Trophoblast cell (in vitro differentiated cells and primary cell): ENCODE measurements at regions not wholly inside any gene's neighbourhood (a gene's known extent, or its start where the extent isn't known, plus 50 kb on each side); places are given as distances from the start of the nearest gene placed in this dataset.
"Not testable (repeated sequence)": the region's sequence is repeated elsewhere in the genome, so short reads cannot be mapped to it uniquely, and the experiment has no call there.

Experiments
- DNase-seq, 2 donors: peaks; one replicate each; pipeline ENCODE4 v3.0.0-alpha.2; 2016
- H2AFZ ChIP-seq: 2 replicates; pipeline ENCODE4 v1.6.1; 2013; ENCODE audit warnings: low read length, moderate library complexity, mild to moderate bottlenecking; ENCODE audit not compliant: insufficient read depth, poor library complexity
- H2AK5ac ChIP-seq: 2 replicates; pipeline ENCODE4 v1.6.1; 2013; ENCODE audit warnings: mild to moderate bottlenecking, low read length
- H2BK120ac ChIP-seq: 2 replicates; pipeline ENCODE4 v1.6.1; 2013; ENCODE audit warnings: low read length, mild to moderate bottlenecking, moderate library complexity; ENCODE audit not compliant: insufficient read depth, poor library complexity
- H2BK12ac ChIP-seq: 2 replicates; pipeline ENCODE4 v1.6.1; 2013; ENCODE audit warnings: mild to moderate bottlenecking, low read length, moderate library complexity
- H2BK5ac ChIP-seq: 2 replicates; pipeline ENCODE4 v1.6.1; 2013; ENCODE audit warnings: low read length, low read depth, moderate library complexity, mild to moderate bottlenecking; ENCODE audit not compliant: poor library complexity
- H3K14ac ChIP-seq: 2 replicates; pipeline ENCODE4 v1.6.1; 2013; ENCODE audit warnings: mild to moderate bottlenecking, low read length
- H3K18ac ChIP-seq: 2 replicates; pipeline ENCODE4 v1.6.1; 2013; ENCODE audit warnings: mild to moderate bottlenecking, low read length
- H3K23ac ChIP-seq: 2 replicates; pipeline ENCODE4 v1.6.1; 2013; ENCODE audit warnings: low read length
- H3K27ac ChIP-seq: 2 replicates; pipeline ENCODE4 v1.5.1; 2013; ENCODE audit warnings: low read depth, mild to moderate bottlenecking, inconsistent platforms, low read length, moderate library complexity
- H3K27me3 ChIP-seq: 2 replicates; pipeline ENCODE4 v1.6.1; 2013; ENCODE audit warnings: inconsistent platforms, mild to moderate bottlenecking, low read length, moderate library complexity; ENCODE audit not compliant: insufficient read depth
- H3K36me3 ChIP-seq, 2 experiments: 1 replicate in 1 of 2; 2 replicates in 1 of 2; pipeline ENCODE4 v1.6.1; 2013; ENCODE audit warnings: low read length in 2 of 2, mild to moderate bottlenecking in 2 of 2, moderate library complexity in 1 of 2; ENCODE audit not compliant: insufficient read depth in 2 of 2, control insufficient read depth in 1 of 2
- H3K4ac ChIP-seq: 2 replicates; pipeline ENCODE4 v1.6.1; 2013; ENCODE audit warnings: low read depth, mild to moderate bottlenecking, low read length, moderate library complexity
- H3K4me1 ChIP-seq, 2 experiments: 1 replicate in 1 of 2; 2 replicates in 1 of 2; pipeline ENCODE4 v1.6.1; 2013; ENCODE audit warnings: low read length in 2 of 2, mild to moderate bottlenecking in 2 of 2, moderate library complexity in 1 of 2; ENCODE audit not compliant: insufficient read depth in 2 of 2, control insufficient read depth in 1 of 2
- H3K4me2 ChIP-seq: 2 replicates; pipeline ENCODE4 v1.6.1; 2013; ENCODE audit warnings: inconsistent platforms, mild to moderate bottlenecking, low read length, moderate library complexity
- H3K4me3 ChIP-seq: 2 replicates; pipeline ENCODE4 v1.5.1; 2013; ENCODE audit warnings: mild to moderate bottlenecking, low read depth, low read length, inconsistent platforms
- H3K79me1 ChIP-seq: one replicate; pipeline ENCODE4 v1.6.1; 2013; ENCODE audit warnings: low read length
- H3K79me2 ChIP-seq: 2 replicates; pipeline ENCODE4 v1.6.1; 2013; ENCODE audit warnings: low read length, mild to moderate bottlenecking; ENCODE audit not compliant: control insufficient read depth, insufficient read depth, poor library complexity
- H3K9ac ChIP-seq: 2 replicates; pipeline ENCODE4 v1.6.1; 2013; ENCODE audit warnings: mild to moderate bottlenecking, low read length
- H3K9me3 ChIP-seq: 2 replicates; pipeline ENCODE4 v1.6.1; 2013; ENCODE audit warnings: low read depth, mild to moderate bottlenecking, control low read depth, inconsistent platforms, low read length; ENCODE audit not compliant: insufficient read depth
- H4K12ac ChIP-seq: 2 replicates; pipeline ENCODE4 v1.6.1; 2013; ENCODE audit warnings: low read depth, mild to moderate bottlenecking, low read length, moderate library complexity
- H4K8ac ChIP-seq: 2 replicates; pipeline ENCODE4 v1.6.1; 2013; ENCODE audit warnings: low read depth, mild to moderate bottlenecking, low read length, moderate library complexity
- H4K91ac ChIP-seq: one replicate; pipeline ENCODE4 v1.6.1; 2013; ENCODE audit warnings: low read depth, mild to moderate bottlenecking, low read length, moderate library complexity
- WGBS: extraction: QIAGEN DNeasy Blood & Tissue Kit; methylation state at CpG from one replicate; pipeline ENCODE4 v1.1.7; 2013; ENCODE audit warnings: missing lambda C conversion rate; ENCODE audit not compliant: insufficient read length, insufficient coverage; ENCODE audit errors: extremely low coverage; 5-methylcytosine and 5-hydroxymethylcytosine counted together

DNA sequence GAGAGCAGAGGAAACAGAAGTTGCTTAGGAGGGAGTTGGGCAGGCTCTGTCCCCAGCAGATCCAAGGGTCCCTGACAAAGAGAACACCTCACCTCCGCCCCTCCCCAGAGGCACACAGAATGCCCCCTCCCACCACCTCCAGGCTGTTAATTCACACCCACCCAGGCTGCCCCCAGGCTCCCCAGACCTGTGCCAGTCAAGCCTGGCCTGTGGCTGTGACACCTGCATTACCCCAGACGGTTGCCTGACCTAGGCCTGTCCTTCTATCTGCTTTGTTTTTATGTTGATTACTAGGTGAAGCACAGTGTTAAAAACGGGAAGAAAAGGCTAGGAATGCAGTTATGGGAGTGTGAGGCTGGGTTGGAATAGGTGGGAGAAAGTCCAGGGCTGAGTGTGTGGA is 250.8 kb upstream of the PLGLB2 start:
- not testable (repeated sequence) for H4K12ac ChIP-seq, H3K9ac ChIP-seq, H4K8ac ChIP-seq, H4K91ac ChIP-seq, H3K79me2 ChIP-seq, DNase-seq, H3K4me3 ChIP-seq, H2BK120ac ChIP-seq, H3K27me3 ChIP-seq, H2BK5ac ChIP-seq, H3K27ac ChIP-seq, H3K14ac ChIP-seq, H3K4me2 ChIP-seq, H2AK5ac ChIP-seq, H3K4ac ChIP-seq, H3K18ac ChIP-seq, H2BK12ac ChIP-seq, H2AFZ ChIP-seq, H3K36me3 ChIP-seq, H3K9me3 ChIP-seq, H3K4me1 ChIP-seq, H3K23ac ChIP-seq, H3K79me1 ChIP-seq
- WGBS: no CpG with 5 or more reads among the region's 3 CpGs

DNA sequence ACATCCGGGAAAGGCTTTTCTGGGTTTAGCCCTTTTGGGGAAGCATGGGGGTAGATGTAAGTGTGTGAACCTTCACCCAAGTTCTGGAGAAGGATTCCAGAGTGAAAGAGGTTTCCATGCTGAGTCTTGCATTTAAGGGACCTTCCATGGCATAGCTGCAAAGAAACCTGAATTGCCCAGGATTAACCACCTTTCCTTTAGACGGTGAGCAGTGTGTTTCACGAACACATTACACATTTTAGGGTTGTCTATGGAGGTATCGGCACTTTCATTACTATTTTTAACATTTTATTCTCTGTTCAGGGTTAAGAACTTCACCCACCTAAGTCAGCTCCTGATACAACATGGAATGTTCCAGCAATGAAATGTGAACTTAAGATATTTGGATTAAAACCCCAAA is 250.2 kb upstream of the PLGLB2 start:
- H3K18ac ChIP-seq, H3K27me3 ChIP-seq, H2AK5ac ChIP-seq, H3K9me3 ChIP-seq, H2BK12ac ChIP-seq, H3K9ac ChIP-seq, H3K23ac ChIP-seq, H3K27ac ChIP-seq, H4K8ac ChIP-seq, H3K4me1 ChIP-seq, H3K79me1 ChIP-seq, H2BK120ac ChIP-seq, H3K4ac ChIP-seq, H2AFZ ChIP-seq, H3K14ac ChIP-seq, H3K4me2 ChIP-seq, H3K36me3 ChIP-seq, H4K12ac ChIP-seq, H2BK5ac ChIP-seq, H4K91ac ChIP-seq, DNase-seq, H3K4me3 ChIP-seq, H3K79me2 ChIP-seq: not testable (repeated sequence)
- WGBS: no CpG with 5 or more reads among the region's 4 CpGs

DNA sequence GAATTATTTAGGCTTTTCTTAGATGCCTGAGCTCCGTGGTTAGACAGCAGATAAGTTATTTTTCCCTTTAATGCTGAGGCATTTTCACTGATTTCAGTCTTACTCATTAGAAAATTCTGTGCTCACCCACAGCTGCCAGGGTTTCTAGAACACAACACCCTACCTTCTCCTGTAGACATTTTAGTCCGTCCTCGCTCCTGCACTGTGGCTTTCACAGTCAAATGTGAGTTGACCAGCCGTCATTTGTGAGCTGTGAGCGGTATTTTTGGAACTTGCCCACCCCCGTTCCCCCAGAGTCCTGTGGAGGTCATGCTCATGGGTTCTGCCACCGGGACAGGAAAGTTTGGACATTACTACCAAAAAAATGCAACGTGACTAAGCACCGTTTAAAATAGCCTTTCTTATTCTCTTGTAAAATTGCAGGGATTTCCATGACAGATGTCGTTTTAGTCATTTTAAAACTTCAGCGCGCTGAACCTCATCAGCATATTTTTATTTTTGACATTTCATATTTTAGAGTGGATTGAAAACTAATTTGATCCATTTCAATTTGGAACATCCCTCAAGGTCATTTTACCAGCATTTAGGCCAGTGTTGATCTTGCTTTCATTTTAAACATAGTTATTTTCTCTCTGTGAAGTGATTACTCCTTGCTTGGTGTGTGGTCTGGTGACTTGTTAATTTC is 249.6 kb upstream of the PLGLB2 start:
- not testable (repeated sequence) for H3K4me1 ChIP-seq, H3K9me3 ChIP-seq, H2AFZ ChIP-seq, H2BK5ac ChIP-seq, H3K36me3 ChIP-seq, H4K8ac ChIP-seq, H4K12ac ChIP-seq, H3K18ac ChIP-seq, H3K23ac ChIP-seq, DNase-seq, H3K27ac ChIP-seq, H3K9ac ChIP-seq, H2AK5ac ChIP-seq, H3K79me2 ChIP-seq, H3K27me3 ChIP-seq, H3K14ac ChIP-seq, H3K4me2 ChIP-seq, H3K4me3 ChIP-seq, H3K4ac ChIP-seq, H2BK120ac ChIP-seq, H3K79me1 ChIP-seq
- WGBS: no CpG with 5 or more reads among the region's 12 CpGs
- peak overlapping the region; percentile 49 for H2BK12ac ChIP-seq
- H4K91ac ChIP-seq: peak overlapping the region; percentile 37

DNA sequence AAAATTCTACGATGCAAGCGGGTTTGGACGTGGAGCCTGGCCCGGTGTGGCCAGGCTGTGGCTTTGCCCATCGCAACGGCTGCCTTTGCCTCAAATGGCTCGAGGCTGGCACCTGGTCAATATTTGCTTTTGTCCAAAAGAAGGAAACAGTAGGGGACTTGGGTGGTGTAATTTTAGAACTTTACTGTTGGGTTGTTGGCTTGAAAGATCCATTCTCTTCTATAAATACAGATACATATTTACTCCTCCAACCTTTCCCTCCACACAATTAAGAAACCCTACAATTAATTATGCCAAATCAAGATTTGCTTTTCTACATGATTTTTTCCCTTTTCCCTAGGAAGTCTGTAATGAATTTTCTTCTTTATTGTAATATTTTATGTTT is 249.0 kb upstream of the PLGLB2 start:
- H3K27ac ChIP-seq, H2AK5ac ChIP-seq, H3K79me1 ChIP-seq, H2BK12ac ChIP-seq, H3K14ac ChIP-seq, H3K9me3 ChIP-seq, H3K9ac ChIP-seq, H3K27me3 ChIP-seq, H2AFZ ChIP-seq, H4K8ac ChIP-seq, H3K4ac ChIP-seq, H3K4me1 ChIP-seq, H4K12ac ChIP-seq, H3K4me3 ChIP-seq, DNase-seq, H2BK5ac ChIP-seq, H2BK120ac ChIP-seq, H3K36me3 ChIP-seq, H3K4me2 ChIP-seq, H3K18ac ChIP-seq, H4K91ac ChIP-seq, H3K79me2 ChIP-seq, H3K23ac ChIP-seq: not testable (repeated sequence)
- no CpG with 5 or more reads among the region's 7 CpGs for WGBS
